Lower leg skin (tissue), 4 donors: ENCODE measurements at regions not wholly inside any gene's neighbourhood (a gene's known extent, or its start where the extent isn't known, plus 50 kb on each side); places are given as distances from the start of the nearest gene placed in this dataset.

ENCODE experiments used
- DNase-seq, 2 donors: peaks; one replicate each; pipeline ENCODE4 v3.0.0-alpha.2; 2019; ENCODE audit warnings: low spot score in 2 of 2
- H3K4me3 ChIP-seq: fragments of 200-600 bp; sonication (generic); 2 replicates; pipeline ENCODE4 v1.5.1; 2017; ENCODE audit warnings: mild to moderate bottlenecking, low read depth; ENCODE audit not compliant: poor library complexity, severe bottlenecking
- POLR2A ChIP-seq, 2 donors: fragments of 450-650 bp; IDR thresholded peaks; one replicate each; pipeline ENCODE4 v1.6.1; 2016 to 2017; ENCODE audit warnings: antibody characterized with exemption in 2 of 2, mild to moderate bottlenecking in 1 of 2, moderate library complexity in 1 of 2
- WGBS, 2 donors: methylation state at CpG; one replicate each; pipeline ENCODE4 v1.1.5; 2018; 5-methylcytosine and 5-hydroxymethylcytosine counted together
- intact Hi-C: fragments of 100-400 bp; cut with DNase I; formaldehyde crosslinking; loops from one replicate; pipeline ENCODE4 v1.15.0; 2023; ENCODE audit warnings: low total_unique reads
- TF ChIP-seq, protein P1 (sequence below), 3 donors: fragments of 450-650 bp; IDR thresholded peaks; one replicate each; pipeline ENCODE4 v1.5.1; 2016; ENCODE audit warnings: antibody characterized with exemption in 3 of 3, mild to moderate bottlenecking in 3 of 3, moderate library complexity in 2 of 3

DNA sequence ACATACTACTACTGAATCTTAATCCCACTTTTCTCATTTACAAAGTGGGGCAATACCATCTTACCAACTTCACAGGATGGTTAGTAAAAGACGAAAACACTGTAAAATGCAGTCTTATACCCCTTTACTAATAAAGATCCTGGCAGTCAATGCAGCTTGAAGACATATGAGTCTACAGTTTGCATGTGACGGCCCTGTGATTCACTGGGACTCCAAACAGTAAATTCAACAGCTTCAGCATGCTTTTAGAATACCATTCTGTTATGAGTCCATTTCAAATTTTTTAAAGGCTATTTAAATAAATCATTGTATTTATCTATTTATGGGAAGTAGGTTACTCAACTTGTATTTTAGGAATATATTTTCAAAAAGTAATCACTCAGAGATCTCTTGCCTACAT lies 629.1 kb downstream of the LIG4 start:
- no peak for DNase-seq
- WGBS, 2 donors, result 66 to 68% methylated on average over 2 of the region's 2 CpGs
- TF ChIP-seq POLR2A (IDR thresholded peaks at IDR 0.05), result no peak
- no peak overlapping the region for H3K4me3 ChIP-seq
- intact Hi-C loops, result no loop called here

DNA sequence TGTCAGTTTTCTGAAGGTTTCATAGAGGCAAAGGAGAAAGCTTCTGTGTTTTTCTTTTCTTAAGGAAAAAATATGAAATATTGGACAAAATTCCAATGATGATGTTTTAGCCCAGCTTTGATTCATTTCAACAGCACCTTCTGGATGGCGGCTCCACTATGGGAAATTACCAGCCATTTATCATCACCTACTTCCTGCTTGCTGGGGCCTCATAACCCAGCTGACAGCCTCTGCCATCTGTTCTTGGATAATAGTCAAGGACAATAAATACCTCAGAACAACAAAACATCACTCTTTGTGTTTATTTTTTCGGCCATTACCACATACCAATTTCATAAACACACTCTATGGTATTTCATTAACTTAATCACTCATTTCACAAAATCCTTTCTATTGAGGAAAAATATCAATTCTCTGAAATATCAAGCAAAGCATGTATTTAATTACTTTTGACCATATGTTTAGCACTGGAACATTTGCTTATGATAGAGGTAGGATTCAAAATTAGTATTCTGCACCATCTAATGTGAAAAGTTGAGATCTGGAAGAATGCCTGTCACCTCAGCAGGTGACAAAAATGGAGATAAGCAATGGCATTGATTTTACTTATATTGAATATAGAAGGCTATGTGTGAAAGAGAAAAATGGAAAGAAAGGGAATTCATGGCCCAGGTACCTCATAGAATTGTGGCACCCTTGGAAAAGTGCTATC lies 629.7 kb downstream of the LIG4 start:
- no peak for DNase-seq
- WGBS, 2 donors, result 15 to 30% methylated on average over 2 of the region's 2 CpGs
- intact Hi-C loops, result no loop called here
- no peak for TF ChIP-seq POLR2A (IDR thresholded peaks at IDR 0.05)
- TF ChIP-seq, protein P1, sequence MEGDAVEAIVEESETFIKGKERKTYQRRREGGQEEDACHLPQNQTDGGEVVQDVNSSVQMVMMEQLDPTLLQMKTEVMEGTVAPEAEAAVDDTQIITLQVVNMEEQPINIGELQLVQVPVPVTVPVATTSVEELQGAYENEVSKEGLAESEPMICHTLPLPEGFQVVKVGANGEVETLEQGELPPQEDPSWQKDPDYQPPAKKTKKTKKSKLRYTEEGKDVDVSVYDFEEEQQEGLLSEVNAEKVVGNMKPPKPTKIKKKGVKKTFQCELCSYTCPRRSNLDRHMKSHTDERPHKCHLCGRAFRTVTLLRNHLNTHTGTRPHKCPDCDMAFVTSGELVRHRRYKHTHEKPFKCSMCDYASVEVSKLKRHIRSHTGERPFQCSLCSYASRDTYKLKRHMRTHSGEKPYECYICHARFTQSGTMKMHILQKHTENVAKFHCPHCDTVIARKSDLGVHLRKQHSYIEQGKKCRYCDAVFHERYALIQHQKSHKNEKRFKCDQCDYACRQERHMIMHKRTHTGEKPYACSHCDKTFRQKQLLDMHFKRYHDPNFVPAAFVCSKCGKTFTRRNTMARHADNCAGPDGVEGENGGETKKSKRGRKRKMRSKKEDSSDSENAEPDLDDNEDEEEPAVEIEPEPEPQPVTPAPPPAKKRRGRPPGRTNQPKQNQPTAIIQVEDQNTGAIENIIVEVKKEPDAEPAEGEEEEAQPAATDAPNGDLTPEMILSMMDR (IDR thresholded peaks at IDR 0.05), result no peak
- no peak overlapping the region for H3K4me3 ChIP-seq

DNA sequence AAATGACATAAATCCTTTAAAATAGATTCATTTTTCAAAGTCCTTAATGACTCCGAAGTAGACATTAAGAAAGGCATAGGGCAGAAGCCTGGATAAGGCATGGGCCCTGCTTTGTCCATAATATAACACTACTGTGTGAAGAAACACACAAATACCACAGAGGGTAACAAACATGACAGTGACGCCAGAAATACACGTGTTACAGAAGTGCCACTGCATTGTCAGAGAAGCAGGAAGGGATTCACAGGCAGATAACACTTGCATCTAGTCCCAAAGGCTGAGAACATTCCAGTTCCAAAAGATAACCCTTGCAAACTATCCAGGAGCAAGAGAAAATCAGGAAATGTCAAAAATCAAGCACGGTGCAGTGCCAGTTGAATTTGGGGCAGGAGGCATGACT lies 633.2 kb downstream of the LIG4 start:
- no peak for TF ChIP-seq POLR2A (IDR thresholded peaks at IDR 0.05)
- TF ChIP-seq, protein P1 (IDR thresholded peaks at IDR 0.05), result no peak
- intact Hi-C loops, result no loop called here
- H3K4me3 ChIP-seq, result no peak overlapping the region
- 76 to 82% methylated on average over 4 of the region's 4 CpGs for WGBS, 2 donors
- DNase-seq, result no peak

DNA sequence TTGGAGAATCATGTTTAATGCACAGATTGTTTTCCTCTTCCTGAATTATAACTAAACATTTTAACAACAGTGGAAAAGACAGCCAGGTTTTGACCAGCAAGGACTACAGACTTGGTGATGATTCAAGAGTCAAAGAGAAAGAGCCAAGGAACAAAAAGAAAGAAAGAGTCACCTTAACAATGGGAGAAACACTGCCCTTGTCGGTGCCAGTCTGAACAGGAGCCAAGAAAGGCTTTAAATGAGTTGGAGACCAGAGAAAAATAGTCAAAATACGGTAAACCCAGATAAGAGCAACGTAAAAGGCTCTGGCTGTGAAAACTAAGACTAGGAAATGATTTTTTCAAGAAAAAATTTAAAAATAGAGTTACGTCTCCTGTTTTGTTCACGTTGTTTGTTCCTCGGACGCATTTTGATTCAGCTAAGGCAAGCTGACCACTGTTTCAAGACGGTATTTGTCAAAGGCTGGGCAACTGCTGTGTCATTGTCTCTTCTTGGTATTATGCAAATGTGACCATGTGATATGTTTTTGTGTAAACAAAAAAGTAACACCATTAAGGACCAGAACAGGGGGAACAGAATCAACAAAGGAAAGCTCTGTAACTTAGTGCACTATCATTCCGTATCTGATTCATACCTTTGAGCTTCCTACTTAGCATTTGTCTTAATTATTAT lies 634.5 kb downstream of the LIG4 start:
- no peak for DNase-seq
- intact Hi-C loops, result no loop called here

DNA sequence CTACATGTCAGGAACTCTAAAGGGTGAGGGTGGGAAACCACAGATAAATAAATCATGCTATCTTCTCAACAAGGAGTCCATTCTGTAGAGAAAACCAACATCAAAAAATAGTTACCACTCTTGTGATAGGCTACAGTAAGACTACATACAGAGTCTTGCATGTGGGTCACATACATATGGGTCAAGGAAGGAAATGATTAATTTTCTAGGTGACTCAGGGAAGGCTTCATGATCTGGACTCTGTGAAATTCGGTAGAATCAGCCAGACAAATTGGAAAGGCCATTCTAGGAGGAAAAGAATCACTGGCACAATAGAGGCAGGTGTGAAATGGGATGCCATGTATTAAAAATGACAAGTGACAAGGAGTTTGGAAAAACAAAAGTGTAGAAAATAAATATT lies 638.9 kb downstream of the LIG4 start:
- DNase-seq, result no peak
- intact Hi-C loops, result no loop called here
- no peak overlapping the region for H3K4me3 ChIP-seq
- 48 to 50% methylated on average over 1 of the region's 1 CpG for WGBS, 2 donors
- TF ChIP-seq POLR2A (IDR thresholded peaks at IDR 0.05), result no peak
- TF ChIP-seq, protein P1 (IDR thresholded peaks at IDR 0.05), result no peak

More for the DNA sequence above, 634.5 kb downstream of the LIG4 start:
- WGBS, 2 donors, result 75 to 83% methylated on average over 9 of the region's 9 CpGs
- no peak overlapping the region for H3K4me3 ChIP-seq
- no peak for TF ChIP-seq POLR2A (IDR thresholded peaks at IDR 0.05)
- TF ChIP-seq, protein P1 (IDR thresholded peaks at IDR 0.05), result no peak

DNA sequence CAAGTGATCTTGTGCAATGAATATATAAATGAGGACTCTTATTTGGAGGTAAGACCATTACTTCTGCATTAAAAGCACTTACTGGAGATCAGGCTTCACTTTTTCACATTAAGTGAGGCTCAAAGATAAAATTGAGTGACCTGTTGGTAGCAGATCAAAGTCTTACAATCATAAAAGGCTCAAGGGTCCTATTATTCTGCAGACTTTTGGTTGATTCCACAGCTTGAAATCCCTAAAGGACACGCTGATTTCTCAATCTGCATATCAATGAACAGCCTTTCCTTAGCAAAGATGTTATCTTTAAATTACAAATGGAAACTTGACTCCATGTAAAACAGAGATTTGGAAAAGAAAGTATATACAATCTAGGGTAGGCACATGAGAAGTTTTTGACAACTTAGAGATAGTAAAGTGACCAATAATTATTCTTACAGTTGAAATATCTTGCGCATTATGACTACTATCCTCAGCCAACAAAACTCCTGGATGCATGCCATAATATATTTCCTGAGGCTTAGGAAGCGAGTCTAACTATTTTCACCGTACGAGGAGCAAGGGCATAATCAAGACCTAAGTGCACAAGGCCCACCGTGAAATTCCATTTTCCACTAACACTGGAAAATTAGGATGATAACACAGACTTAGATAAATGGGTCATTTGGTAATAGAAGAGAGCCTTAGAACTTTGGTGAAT lies 640.7 kb downstream of the LIG4 start:
- no peak for DNase-seq
- TF ChIP-seq, protein P1 (IDR thresholded peaks at IDR 0.05), result no peak
- TF ChIP-seq POLR2A (IDR thresholded peaks at IDR 0.05), result no peak
- 30 to 50% methylated on average over 6 of the region's 6 CpGs for WGBS, 2 donors
- intact Hi-C loops, result no loop called here
- H3K4me3 ChIP-seq, result no peak overlapping the region
